HepG2 (cell line): ENCODE measurements at regions not wholly inside any gene's neighbourhood (a gene's known extent, or its start where the extent isn't known, plus 50 kb on each side); places are given as distances from the start of the nearest gene placed in this dataset.

Experiments used
- ATAC-seq: fragments of 200-7000 bp; cut with Tn5 transposase; 3 replicates; pipeline ENCODE4 v1.9.1; 2020; ENCODE audit warnings: mild to moderate bottlenecking, moderate library complexity
- BruUV-seq: library from RNA; stranded (reverse); fragments of 400-500 nt; replicated peaks from 2 replicates; lab custom pipeline; 2021; lab: Mats Ljungman, UMichigan
- CTCF ChIA-PET: fragments of 300-600 bp; formaldehyde crosslinking; extraction: SDS; loops from one replicate; lab custom pipeline; 2021; ENCODE audit warnings: low total read pairs, inconsistent platforms, low intra/inter-chr PET ratio; lab: Yijun Ruan, JAX
- POLR2A ChIA-PET: fragments of 350-600 bp; sonication (Branson Sonifier 250); formaldehyde crosslinking; loops from one replicate; lab custom pipeline; 2020; ENCODE audit warnings: antibody characterized with exemption, inconsistent platforms; lab: Yijun Ruan, JAX
- DNase-seq: peaks from one replicate; pipeline ENCODE4 v3.0.0-alpha.2; 2015; ENCODE audit warnings: low spot score
- FAIRE-seq: peaks from 3 replicates; lab custom pipeline; 2011; peaks lifted over from hg19 to GRCh38; lab: Jason Lieb, UNC
- H2AFZ ChIP-seq: one replicate; pipeline ENCODE4 v1.6.1; 2011; ENCODE audit warnings: low read length, inconsistent platforms
- H3K27ac ChIP-seq: fragments of 300-600 bp; 3 replicates; pipeline ENCODE4 v1.8.0; 2011; ENCODE audit warnings: mixed run types, mild to moderate bottlenecking, mixed read lengths, low read length, inconsistent platforms; ENCODE audit not compliant: insufficient read depth; ENCODE audit errors: extremely low read length
- H3K27me3 ChIP-seq, 2 experiments: fragments of 200-600 bp in 1 of 2; 2 replicates in 1 of 2; 3 replicates in 1 of 2; pipeline versions ENCODE4 v1.6.0 to v1.8.0; 2011; ENCODE audit warnings: low read length in 2 of 2, mild to moderate bottlenecking in 2 of 2, moderate library complexity in 2 of 2, inconsistent platforms in 1 of 2; ENCODE audit not compliant: insufficient read depth in 2 of 2, control insufficient read depth in 1 of 2
- H3K36me3 ChIP-seq, 2 experiments: fragments of 200-600 bp in 1 of 2; replicated peaks in 1 of 2; 2 replicates in 1 of 2; 3 replicates in 1 of 2; pipeline versions ENCODE4 v1.5.1 to v1.8.0; 2011; ENCODE audit warnings: low read length in 2 of 2, inconsistent platforms in 1 of 2; ENCODE audit not compliant: insufficient read depth in 2 of 2, control insufficient read depth in 1 of 2
- H3K4me1 ChIP-seq: 2 replicates; pipeline ENCODE4 v1.5.1; 2012; ENCODE audit warnings: low read length, inconsistent platforms; ENCODE audit not compliant: insufficient read depth
- H3K4me2 ChIP-seq: 2 replicates; pipeline ENCODE4 v1.6.0; 2011; ENCODE audit warnings: low read depth, low read length, inconsistent platforms
- H3K4me3 ChIP-seq, 3 experiments: fragments of 200-600 bp in 1 of 3; sonication (generic), shearing (Covaris generic) in 1 of 3; replicated peaks in 1 of 3; 2 replicates each; pipeline ENCODE4 v1.5.1; 2011 to 2016; ENCODE audit warnings: low read length in 3 of 3, inconsistent platforms in 2 of 3, low read depth in 2 of 3, mild to moderate bottlenecking in 2 of 3, control low read depth in 1 of 3, mixed read lengths in 1 of 3; ENCODE audit not compliant: insufficient read depth in 1 of 3
- H3K79me2 ChIP-seq: one replicate; pipeline ENCODE4 v1.6.1; 2011; ENCODE audit warnings: low read length, inconsistent platforms; ENCODE audit not compliant: insufficient read depth
- H3K9ac ChIP-seq: 2 replicates; pipeline ENCODE4 v1.6.0; 2011; ENCODE audit warnings: mild to moderate bottlenecking, low read depth, low read length, inconsistent platforms; ENCODE audit not compliant: insufficient read depth
- H3K9me3 ChIP-seq: 2 replicates; pipeline ENCODE4 v1.5.1; 2012; ENCODE audit warnings: mild to moderate bottlenecking, low read length
- H4K20me1 ChIP-seq: 2 replicates; pipeline ENCODE4 v1.6.0; 2011; ENCODE audit warnings: inconsistent platforms, mild to moderate bottlenecking, low read length, moderate library complexity; ENCODE audit not compliant: insufficient read depth
- ATF7-NPFF ChIP-seq: sonication (generic); formaldehyde crosslinking; IDR thresholded peaks from 2 replicates; pipeline ENCODE4 v1.8.1; 2023; ENCODE audit warnings: mild to moderate bottlenecking, low read depth, missing genetic modification reagents, moderate library complexity
- CCDC6 ChIP-seq: sonication (generic); formaldehyde crosslinking; IDR thresholded peaks from 2 replicates; pipeline ENCODE4 v1.8.1; 2022; ENCODE audit warnings: mild to moderate bottlenecking, missing genetic modification reagents, moderate library complexity
- DPF2 ChIP-seq: sonication (generic); formaldehyde crosslinking; IDR thresholded peaks from 2 replicates; pipeline ENCODE4 v1.4.0; 2020; ENCODE audit warnings: mild to moderate bottlenecking, low read depth, missing genetic modification reagents, borderline replicate concordance
- HDAC6 ChIP-seq: fragments of 200-600 bp; sonication (generic); IDR thresholded peaks from 2 replicates; pipeline ENCODE4 v1.7.0; 2017; ENCODE audit warnings: mild to moderate bottlenecking, antibody characterized with exemption, low read length, low read depth
- HNF4G ChIP-seq, 2 experiments: sonication (generic) in 1 of 2; formaldehyde crosslinking in 1 of 2; IDR thresholded peaks; 2 replicates each; pipeline versions ENCODE4 v1.4.0 to v1.6.1; 2011 to 2020; ENCODE audit warnings: borderline replicate concordance in 2 of 2, low read depth in 2 of 2, mild to moderate bottlenecking in 2 of 2, low read length in 1 of 2, missing genetic modification reagents in 1 of 2, moderate library complexity in 1 of 2
- PAXIP1 ChIP-seq: sonication (generic); formaldehyde crosslinking; conservative IDR thresholded peaks from 2 replicates; pipeline ENCODE4 v1.4.0; 2020; ENCODE audit warnings: mild to moderate bottlenecking, missing genetic modification reagents, moderate library complexity
- PLSCR1 ChIP-seq: sonication (generic); formaldehyde crosslinking; IDR thresholded peaks from 2 replicates; pipeline ENCODE4 v1.5.0; 2020; ENCODE audit warnings: missing genetic modification reagents, mild to moderate bottlenecking, borderline replicate concordance
- PRMT3 ChIP-seq: sonication (generic); formaldehyde crosslinking; IDR thresholded peaks from 2 replicates; pipeline ENCODE4 v1.8.1; 2022; ENCODE audit warnings: low read depth, mild to moderate bottlenecking, moderate library complexity, missing genetic modification reagents, borderline replicate concordance
- REPIN1 ChIP-seq: sonication (generic); formaldehyde crosslinking; IDR thresholded peaks from 2 replicates; pipeline ENCODE4 v1.8.0; 2022; ENCODE audit warnings: missing genetic modification reagents, low read depth, mild to moderate bottlenecking, borderline replicate concordance
- RNF2 ChIP-seq: fragments of 450-650 bp; conservative IDR thresholded peaks from 2 replicates; pipeline ENCODE4 v1.6.1; 2016; ENCODE audit warnings: low read depth
- SIX4 ChIP-seq: sonication (generic); formaldehyde crosslinking; IDR thresholded peaks from 2 replicates; pipeline ENCODE4 v1.4.0; 2020; ENCODE audit warnings: missing genetic modification reagents
- ZNF232 ChIP-seq: sonication (generic); formaldehyde crosslinking; IDR thresholded peaks from 2 replicates; pipeline ENCODE4 v1.4.0; 2020; ENCODE audit warnings: missing genetic modification reagents, borderline replicate concordance
- ZNF235 ChIP-seq: sonication (generic); formaldehyde crosslinking; IDR thresholded peaks from 2 replicates; pipeline ENCODE4 v1.8.1; 2023; ENCODE audit warnings: mild to moderate bottlenecking, missing genetic modification reagents, borderline replicate concordance
- ZNF772 ChIP-seq: sonication (generic); formaldehyde crosslinking; IDR thresholded peaks from 2 replicates; pipeline ENCODE4 v1.5.0; 2020; ENCODE audit warnings: mild to moderate bottlenecking, missing genetic modification reagents
- WGBS: methylation state at CpG from one replicate; pipeline ENCODE4 v1.1.6; 2017; ENCODE audit warnings: low lambda C conversion rate; 5-methylcytosine and 5-hydroxymethylcytosine counted together
- in situ Hi-C: cut with HindIII; loops from 2 replicates; pipeline ENCODE4 v1.10.0; 2017; ENCODE audit warnings: low pct_unique_long_range_greater_than_20kb; ENCODE audit not compliant: extremely low pct_ligation_motif_present
- intact Hi-C: fragments of 100-400 bp; cut with micrococcal nuclease; formaldehyde crosslinking; loops from one replicate; pipeline ENCODE4 v1.10.0; 2022; ENCODE audit not compliant: unreplicated experiment
- TF ChIP-seq, protein P1 (sequence below): sonication (generic); formaldehyde crosslinking; IDR thresholded peaks from 2 replicates; pipeline ENCODE4 v1.9.0; 2022; ENCODE audit warnings: missing genetic modification reagents, mild to moderate bottlenecking, borderline replicate concordance
- TF ChIP-seq, protein P2 (sequence below): sonication (generic); formaldehyde crosslinking; IDR thresholded peaks from 2 replicates; pipeline ENCODE4 v1.4.0; 2020; ENCODE audit warnings: missing genetic modification reagents, borderline replicate concordance

DNA sequence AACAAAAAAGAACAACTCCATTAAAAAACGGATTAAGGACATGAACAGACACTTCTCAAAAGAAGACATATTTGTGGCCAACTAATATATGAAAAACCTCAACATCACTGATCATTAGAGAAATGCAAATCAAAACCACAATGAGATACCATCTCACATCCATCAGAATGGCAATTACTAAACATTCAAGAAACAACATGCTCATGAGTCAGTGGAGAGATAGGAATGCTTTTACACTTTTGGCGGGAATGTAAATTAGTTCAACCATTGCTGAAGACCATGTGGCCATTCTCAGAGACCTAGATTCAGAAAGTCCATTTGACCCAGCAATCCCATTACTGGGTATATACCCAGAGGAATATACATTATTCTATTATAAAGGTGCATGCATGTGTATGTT lies 1442.6 kb upstream of the B3GALT2 start:
- 0% methylated on average over 2 of the region's 2 CpGs for WGBS
- ATAC-seq (no peak), FAIRE-seq (no peak)
- TF ChIP-seq PLSCR1 (CRISPR knock-in tag) (no peak), RNF2 (no peak), PRMT3 (CRISPR knock-in tag) (no peak), PAXIP1 (CRISPR knock-in tag) (no peak), CCDC6 (CRISPR knock-in tag) (no peak), HDAC6 (no peak), REPIN1 (CRISPR knock-in tag) (no peak), HNF4G (IDR thresholded peaks at IDR 0.05; ENCODE audit: borderline replicate concordance, low read depth, low read length) (no peak), HNF4G (CRISPR knock-in tag; IDR thresholded peaks at IDR 0.05; ENCODE audit: borderline replicate concordance, low read depth) (no peak), ATF7-NPFF (no peak), ZNF232 (no peak), ZNF772 (CRISPR knock-in tag) (no peak), SIX4 (CRISPR knock-in tag) (no peak), ZNF235 (CRISPR knock-in tag) (no peak), DPF2 (CRISPR knock-in tag) (no peak)
- TF ChIP-seq, protein P1, sequence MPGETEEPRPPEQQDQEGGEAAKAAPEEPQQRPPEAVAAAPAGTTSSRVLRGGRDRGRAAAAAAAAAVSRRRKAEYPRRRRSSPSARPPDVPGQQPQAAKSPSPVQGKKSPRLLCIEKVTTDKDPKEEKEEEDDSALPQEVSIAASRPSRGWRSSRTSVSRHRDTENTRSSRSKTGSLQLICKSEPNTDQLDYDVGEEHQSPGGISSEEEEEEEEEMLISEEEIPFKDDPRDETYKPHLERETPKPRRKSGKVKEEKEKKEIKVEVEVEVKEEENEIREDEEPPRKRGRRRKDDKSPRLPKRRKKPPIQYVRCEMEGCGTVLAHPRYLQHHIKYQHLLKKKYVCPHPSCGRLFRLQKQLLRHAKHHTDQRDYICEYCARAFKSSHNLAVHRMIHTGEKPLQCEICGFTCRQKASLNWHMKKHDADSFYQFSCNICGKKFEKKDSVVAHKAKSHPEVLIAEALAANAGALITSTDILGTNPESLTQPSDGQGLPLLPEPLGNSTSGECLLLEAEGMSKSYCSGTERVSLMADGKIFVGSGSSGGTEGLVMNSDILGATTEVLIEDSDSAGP (CRISPR knock-in tag) = no peak
- TF ChIP-seq, protein P2, sequence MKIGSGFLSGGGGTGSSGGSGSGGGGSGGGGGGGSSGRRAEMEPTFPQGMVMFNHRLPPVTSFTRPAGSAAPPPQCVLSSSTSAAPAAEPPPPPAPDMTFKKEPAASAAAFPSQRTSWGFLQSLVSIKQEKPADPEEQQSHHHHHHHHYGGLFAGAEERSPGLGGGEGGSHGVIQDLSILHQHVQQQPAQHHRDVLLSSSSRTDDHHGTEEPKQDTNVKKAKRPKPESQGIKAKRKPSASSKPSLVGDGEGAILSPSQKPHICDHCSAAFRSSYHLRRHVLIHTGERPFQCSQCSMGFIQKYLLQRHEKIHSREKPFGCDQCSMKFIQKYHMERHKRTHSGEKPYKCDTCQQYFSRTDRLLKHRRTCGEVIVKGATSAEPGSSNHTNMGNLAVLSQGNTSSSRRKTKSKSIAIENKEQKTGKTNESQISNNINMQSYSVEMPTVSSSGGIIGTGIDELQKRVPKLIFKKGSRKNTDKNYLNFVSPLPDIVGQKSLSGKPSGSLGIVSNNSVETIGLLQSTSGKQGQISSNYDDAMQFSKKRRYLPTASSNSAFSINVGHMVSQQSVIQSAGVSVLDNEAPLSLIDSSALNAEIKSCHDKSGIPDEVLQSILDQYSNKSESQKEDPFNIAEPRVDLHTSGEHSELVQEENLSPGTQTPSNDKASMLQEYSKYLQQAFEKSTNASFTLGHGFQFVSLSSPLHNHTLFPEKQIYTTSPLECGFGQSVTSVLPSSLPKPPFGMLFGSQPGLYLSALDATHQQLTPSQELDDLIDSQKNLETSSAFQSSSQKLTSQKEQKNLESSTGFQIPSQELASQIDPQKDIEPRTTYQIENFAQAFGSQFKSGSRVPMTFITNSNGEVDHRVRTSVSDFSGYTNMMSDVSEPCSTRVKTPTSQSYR (CRISPR knock-in tag) = no peak

More for the DNA sequence above, 1442.6 kb upstream of the B3GALT2 start:
- ChIA-PET POLR2A (no interaction called here), CTCF (no interaction called here)
- Histone ChIP-seq H3K9ac (no peak overlapping the region), H3K4me2 (no peak overlapping the region), H3K4me3 (no peak overlapping the region), H3K79me2 (no peaks in the 10 kb centered on the region), H3K4me1 (no peaks in the 10 kb centered on the region), H3K27me3 (no peaks in the 10 kb centered on the region; a peak in 1 of 5 replicates), H3K9me3 (no peaks in the 10 kb centered on the region), H4K20me1 (no peaks in the 10 kb centered on the region; the same call in 1 of the 2 replicates), H3K27ac (no peak overlapping the region), H2AFZ (no peak overlapping the region), H3K36me3 (no peaks in the 10 kb centered on the region)
- BruUV-seq = no TSS peak
- DNase-seq = no peak
- intact Hi-C loops (no loop called here), in situ Hi-C loops (no loop called here)
